HEK293 (cell line): ENCODE measurements at regions not wholly inside any gene's neighbourhood (a gene's known extent, or its start where the extent isn't known, plus 50 kb on each side); places are given as distances from the start of the nearest gene placed in this dataset.

Source experiments
- CTCF ChIA-PET: fragments of 350-600 bp; formaldehyde crosslinking; extraction: SDS; loops from one replicate; lab custom pipeline; 2021; ENCODE audit warnings: antibody characterized with exemption; lab: Yijun Ruan, JAX
- POLR2A ChIA-PET: fragments of 300-600 bp; formaldehyde crosslinking; extraction: SDS; loops from one replicate; lab custom pipeline; 2020; ENCODE audit warnings: antibody characterized with exemption, inconsistent platforms; lab: Yijun Ruan, JAX
- H3K27ac ChIP-seq: fragments of 200-500 bp; sonication (Bioruptor generic); 2 replicates; pipeline ENCODE4 v1.5.1; 2014; ENCODE audit warnings: low read depth, low read length, control low read depth, inconsistent platforms; ENCODE audit errors: extremely low read depth
- H3K36me3 ChIP-seq, 2 experiments: fragments of 200-500 bp in 1 of 2; sonication (Bioruptor generic) in 1 of 2; 1 replicate in 1 of 2; 2 replicates in 1 of 2; pipeline ENCODE4 v1.5.1; 2014 to 2017; ENCODE audit warnings: inconsistent platforms in 2 of 2, low read length in 2 of 2; ENCODE audit not compliant: control insufficient read depth in 2 of 2, insufficient read depth in 1 of 2
- H3K4me1 ChIP-seq: fragments of 200-500 bp; sonication (Bioruptor generic); 2 replicates; pipeline ENCODE4 v1.5.1; 2014; ENCODE audit warnings: mild to moderate bottlenecking, low read length, inconsistent platforms; ENCODE audit not compliant: control insufficient read depth, insufficient read depth
- H3K4me3 ChIP-seq: 2 replicates; pipeline ENCODE4 v1.5.1; 2011; ENCODE audit warnings: low read depth, mild to moderate bottlenecking, control low read depth, low read length, moderate library complexity
- H3K9me3 ChIP-seq: fragments of 200-500 bp; sonication (Bioruptor generic); 2 replicates; pipeline ENCODE4 v1.5.1; 2014; ENCODE audit warnings: low read depth, low read length, inconsistent platforms; ENCODE audit not compliant: control insufficient read depth, insufficient read depth
- ATF2 ChIP-seq: fragments of 450-650 bp; formaldehyde crosslinking; IDR thresholded peaks from 2 replicates; pipeline ENCODE4 v1.5.1; 2016; ENCODE audit warnings: missing biosample characterization, missing genetic modification characterization, low read depth
- INSM2 ChIP-seq: fragments of 450-650 bp; formaldehyde crosslinking; IDR thresholded peaks from 2 replicates; pipeline ENCODE4 v1.5.1; 2016; ENCODE audit warnings: missing biosample characterization, missing genetic modification characterization
- KLF1 ChIP-seq: fragments of 450-650 bp; formaldehyde crosslinking; IDR thresholded peaks from 2 replicates; pipeline ENCODE4 v1.5.1; 2016; ENCODE audit warnings: missing biosample characterization, missing genetic modification characterization
- PRDM1 ChIP-seq: fragments of 450-650 bp; formaldehyde crosslinking; IDR thresholded peaks from 2 replicates; pipeline ENCODE4; 2016; ENCODE audit warnings: missing biosample characterization, missing genetic modification characterization
- PRDM4 ChIP-seq: fragments of 450-650 bp; formaldehyde crosslinking; IDR thresholded peaks from 2 replicates; pipeline ENCODE4 v1.5.1; 2017; ENCODE audit warnings: missing biosample characterization, missing genetic modification characterization
- REPIN1 ChIP-seq: fragments of 450-650 bp; formaldehyde crosslinking; IDR thresholded peaks from 2 replicates; pipeline ENCODE4 v1.5.1; 2017; ENCODE audit warnings: missing biosample characterization, missing genetic modification characterization, low read depth
- ZBTB21 ChIP-seq: fragments of 450-650 bp; formaldehyde crosslinking; IDR thresholded peaks from 2 replicates; pipeline ENCODE4 v1.5.1; 2017; ENCODE audit warnings: missing biosample characterization, missing genetic modification characterization
- ZNF19 ChIP-seq: fragments of 450-650 bp; formaldehyde crosslinking; IDR thresholded peaks from 2 replicates; pipeline ENCODE4; 2016; ENCODE audit warnings: missing biosample characterization, missing genetic modification characterization, low read depth
- ZNF341 ChIP-seq: fragments of 450-650 bp; formaldehyde crosslinking; IDR thresholded peaks from 2 replicates; pipeline ENCODE4; 2016; ENCODE audit warnings: low read depth, missing biosample characterization, missing genetic modification characterization
- ZNF354C ChIP-seq: fragments of 450-650 bp; formaldehyde crosslinking; IDR thresholded peaks from 2 replicates; pipeline ENCODE4 v1.5.1; 2016; ENCODE audit warnings: missing biosample characterization, missing genetic modification characterization, low read depth, borderline replicate concordance
- ZNF398 ChIP-seq: fragments of 450-650 bp; formaldehyde crosslinking; IDR thresholded peaks from 2 replicates; pipeline ENCODE4 v1.5.1; 2017; ENCODE audit warnings: missing biosample characterization, missing genetic modification characterization
- ZNF426 ChIP-seq: fragments of 450-650 bp; formaldehyde crosslinking; IDR thresholded peaks from 2 replicates; pipeline ENCODE4 v1.5.1; 2017; ENCODE audit warnings: missing biosample characterization, missing genetic modification characterization, mild to moderate bottlenecking, inconsistent platforms, moderate library complexity
- ZNF48 ChIP-seq: fragments of 450-650 bp; formaldehyde crosslinking; IDR thresholded peaks from 2 replicates; pipeline ENCODE4 v1.5.1; 2016; ENCODE audit warnings: missing biosample characterization, missing genetic modification characterization
- ZNF510 ChIP-seq: fragments of 450-650 bp; formaldehyde crosslinking; IDR thresholded peaks from 2 replicates; pipeline ENCODE4 v1.5.1; 2018; ENCODE audit warnings: mild to moderate bottlenecking, missing genetic modification characterization, missing biosample characterization; ENCODE audit not compliant: insufficient replicate concordance
- ZNF530 ChIP-seq: fragments of 450-650 bp; formaldehyde crosslinking; IDR thresholded peaks from 2 replicates; pipeline ENCODE4 v1.5.1; 2016; ENCODE audit warnings: low read depth, missing biosample characterization, missing genetic modification characterization
- ZNF580 ChIP-seq: fragments of 450-650 bp; formaldehyde crosslinking; IDR thresholded peaks from 2 replicates; pipeline ENCODE4 v1.5.1; 2016; ENCODE audit warnings: missing biosample characterization, missing genetic modification characterization
- ZNF621 ChIP-seq: fragments of 450-650 bp; formaldehyde crosslinking; IDR thresholded peaks from 2 replicates; pipeline ENCODE4 v1.5.1; 2017; ENCODE audit warnings: missing biosample characterization, missing genetic modification characterization
- ZNF624 ChIP-seq: fragments of 450-650 bp; formaldehyde crosslinking; IDR thresholded peaks from 2 replicates; pipeline ENCODE4 v1.5.1; 2017; ENCODE audit warnings: missing biosample characterization, missing genetic modification characterization
- ZNF660 ChIP-seq: fragments of 450-650 bp; IDR thresholded peaks from 2 replicates; pipeline ENCODE4 v1.5.1; 2018; ENCODE audit warnings: missing biosample characterization, mild to moderate bottlenecking, missing genetic modification characterization
- ZNF830 ChIP-seq: fragments of 450-650 bp; IDR thresholded peaks from 2 replicates; pipeline ENCODE4 v1.5.0; 2018; ENCODE audit warnings: missing biosample characterization, missing genetic modification characterization, low read depth, mild to moderate bottlenecking, moderate library complexity
- ZNF843 ChIP-seq: fragments of 450-650 bp; formaldehyde crosslinking; IDR thresholded peaks from 2 replicates; pipeline ENCODE4 v1.5.1; 2016; ENCODE audit warnings: missing biosample characterization, missing genetic modification characterization
- ZSCAN16 ChIP-seq: fragments of 450-650 bp; formaldehyde crosslinking; IDR thresholded peaks from 2 replicates; pipeline ENCODE4 v1.5.1; 2016; ENCODE audit warnings: missing biosample characterization, missing genetic modification characterization

- TF ChIP-seq ZNF660 (no peak), ATF2 (tag by site-specific recombination) (no peak)
- TF ChIP-seq, all 188 proteins: peak for 2
Measured at GRCh38 chr21:27079636-27080240, 112.8 kb upstream of the ADAMTS5 start (continued).

GRCh38 chr21:27078915-27079314, 112.0 kb upstream of the ADAMTS5 start:
- Histone ChIP-seq H3K4me1 (peaks cover 3% of the 10 kb centered on the region; the same call in 1 of the 2 replicates), H3K27ac (no peak overlapping the region), H3K36me3 (no peaks in the 10 kb centered on the region), H3K4me3 (no peak overlapping the region)
- CTCF ChIA-PET = no interaction called here
- POLR2A ChIA-PET = no interaction called here
- no peak for TF ChIP-seq ZNF510 (tag by site-specific recombination)
- TF ChIP-seq, all 188 proteins: peak for 0
- H3K9me3 ChIP-seq = no peaks in the 10 kb centered on the region

- POLR2A ChIA-PET = no interaction called here
- Histone ChIP-seq H3K36me3 (no peaks in the 10 kb centered on the region), H3K4me1 (peaks cover 3% of the 10 kb centered on the region; the same call in 1 of the 2 replicates), H3K27ac (no peak overlapping the region), H3K9me3 (no peaks in the 10 kb centered on the region), H3K4me3 (no peak overlapping the region)
- CTCF ChIA-PET = interaction anchor here (0.7 kb wide), 1 partner anchor 15 kb away, joined by 3 read pairs; no protein-coding TSS in a partner anchor
- TF ChIP-seq ZNF830 (tag by site-specific recombination) (no peak), ZBTB21 (tag by site-specific recombination) (peak; percentile 39; the same call in 1 of the 2 replicates), ZNF398 (no peak), ZNF660 (0 out of 2 replicates have a peak, but pooled peaks have one; percentile 18), ZNF580 (tag by site-specific recombination) (no peak), ZNF843 (tag by site-specific recombination) (no peak), REPIN1 (no peak), PRDM1 (tag by site-specific recombination) (no peak)
Measured at GRCh38 chr21:27077501-27077900, 110.6 kb upstream of the ADAMTS5 start.

GRCh38 chr21:27076025-27076424, 109.1 kb upstream of the ADAMTS5 start:
- ChIA-PET POLR2A (no interaction called here), CTCF (interaction anchor here (0.6 to 1.1 kb wide), 2 partner anchors 79 to 138 kb away, joined by 3 to 4 read pairs; no protein-coding TSS in a partner anchor)
- H3K4me3 ChIP-seq = no peak overlapping the region
- no peaks in the 10 kb centered on the region for H3K9me3 ChIP-seq
- H3K27ac ChIP-seq = no peak overlapping the region
- H3K36me3 ChIP-seq = no peaks in the 10 kb centered on the region
- peaks cover 3% of the 10 kb centered on the region; the same call in 1 of the 2 replicates for H3K4me1 ChIP-seq
- TF ChIP-seq ZNF354C (tag by site-specific recombination) (no peak), INSM2 (tag by site-specific recombination) (no peak), ZSCAN16 (tag by site-specific recombination) (no peak), ZNF426 (tag by site-specific recombination) (no peak), KLF1 (tag by site-specific recombination) (no peak), ZNF48 (tag by site-specific recombination) (no peak), ZNF843 (tag by site-specific recombination) (no peak), PRDM4 (tag by site-specific recombination) (no peak), ZNF624 (tag by site-specific recombination) (no peak), ZNF341 (tag by site-specific recombination) (no peak), ZNF621 (tag by site-specific recombination) (no peak), ZNF530 (no peak), ZNF19 (tag by site-specific recombination) (no peak)
